NT2/D1 (cell line): ENCODE measurements at regions not wholly inside any gene's neighbourhood (a gene's known extent, or its start where the extent isn't known, plus 50 kb on each side); places are given as distances from the start of the nearest gene placed in this dataset.

Experiments
- DNase-seq: peaks from one replicate; pipeline ENCODE4 v3.0.0-alpha.2; 2011; ENCODE audit warnings: low read depth, low spot score
- H3K27me3 ChIP-seq: 2 replicates; pipeline ENCODE4 v1.6.0; 2011; ENCODE audit warnings: mild to moderate bottlenecking; ENCODE audit not compliant: insufficient read length, insufficient read depth
- H3K36me3 ChIP-seq: 2 replicates; pipeline ENCODE4 v1.6.1; 2011; ENCODE audit warnings: mild to moderate bottlenecking, low read length, mixed read lengths; ENCODE audit not compliant: insufficient read depth, insufficient read length
- H3K4me1 ChIP-seq: 2 replicates; pipeline ENCODE4 v1.5.1; 2011; ENCODE audit not compliant: insufficient read depth, insufficient read length
- H3K4me3 ChIP-seq: 2 replicates; pipeline ENCODE4 v1.5.1; 2011; ENCODE audit warnings: low read depth; ENCODE audit not compliant: insufficient read length
- H3K9ac ChIP-seq: 2 replicates; pipeline ENCODE4 v1.6.0; 2011; ENCODE audit warnings: low read depth; ENCODE audit not compliant: insufficient read length
- H3K9me3 ChIP-seq: 2 replicates; pipeline ENCODE4 v1.5.1; 2011; ENCODE audit warnings: mild to moderate bottlenecking, low read length; ENCODE audit not compliant: insufficient read depth
- SUZ12 ChIP-seq: IDR thresholded peaks from 2 replicates; pipeline ENCODE4 v1.6.1; 2011; ENCODE audit not compliant: insufficient read length, insufficient read depth; ENCODE audit errors: extremely low read depth
- YY1 ChIP-seq: IDR thresholded peaks from 2 replicates; pipeline ENCODE4 v1.6.1; 2011; ENCODE audit not compliant: insufficient read length, insufficient read depth
- ZNF274 ChIP-seq: IDR thresholded peaks from 2 replicates; pipeline ENCODE4 v1.6.1; 2011; ENCODE audit warnings: mild to moderate bottlenecking, low read depth, low read length

DNA sequence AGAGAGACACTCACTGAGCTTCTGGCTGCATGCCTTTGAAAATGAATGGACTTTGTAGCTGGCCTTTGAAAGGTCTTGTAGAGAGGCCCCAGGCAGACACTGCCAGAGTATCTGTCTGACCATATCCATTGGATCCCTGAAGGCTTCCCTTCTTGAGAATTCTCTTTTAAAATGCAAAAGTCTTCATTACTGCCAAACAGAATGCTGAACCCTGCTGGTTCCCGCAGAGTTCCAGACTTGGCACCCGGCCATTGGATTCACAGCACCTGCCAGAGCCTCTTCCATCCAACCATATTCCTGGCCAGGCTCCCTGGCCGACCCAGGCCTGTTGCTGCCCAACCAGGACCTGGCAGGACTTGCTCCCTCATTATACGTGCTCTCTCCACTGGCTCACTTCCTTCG, 182.5 kb downstream of the GXYLT1 start:
- H3K4me1 ChIP-seq = no peaks in the 10 kb centered on the region
- TF ChIP-seq SUZ12 (no peak), YY1 (no peak), ZNF274 (no peak)
- no peak overlapping the region for H3K4me3 ChIP-seq
- no peaks in the 10 kb centered on the region for H3K36me3 ChIP-seq
- H3K9ac ChIP-seq = no peak overlapping the region
- no peak for DNase-seq
- H3K27me3 ChIP-seq = no peaks in the 10 kb centered on the region
- no peaks in the 10 kb centered on the region for H3K9me3 ChIP-seq

DNA sequence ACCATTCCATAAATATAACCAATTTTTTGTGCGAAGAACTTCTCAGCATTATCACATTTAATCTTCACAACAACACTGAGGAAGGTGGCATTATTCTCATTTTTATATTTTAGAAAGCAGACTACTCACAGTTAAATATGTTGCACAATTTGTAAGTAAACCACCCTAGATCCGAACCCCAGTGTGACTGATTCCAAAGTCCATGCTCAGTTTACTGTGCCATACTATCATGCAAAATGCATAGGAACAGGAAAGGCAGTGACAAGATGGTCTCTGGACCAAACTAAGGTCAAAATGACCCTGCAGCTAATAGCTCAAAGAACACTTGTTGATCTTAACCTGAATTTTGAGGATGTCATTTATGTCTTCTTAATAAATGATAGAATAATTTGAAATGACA, 185.4 kb downstream of the GXYLT1 start:
- no peaks in the 10 kb centered on the region for H3K4me1 ChIP-seq
- TF ChIP-seq YY1 (no peak), ZNF274 (no peak), SUZ12 (no peak)

DNA sequence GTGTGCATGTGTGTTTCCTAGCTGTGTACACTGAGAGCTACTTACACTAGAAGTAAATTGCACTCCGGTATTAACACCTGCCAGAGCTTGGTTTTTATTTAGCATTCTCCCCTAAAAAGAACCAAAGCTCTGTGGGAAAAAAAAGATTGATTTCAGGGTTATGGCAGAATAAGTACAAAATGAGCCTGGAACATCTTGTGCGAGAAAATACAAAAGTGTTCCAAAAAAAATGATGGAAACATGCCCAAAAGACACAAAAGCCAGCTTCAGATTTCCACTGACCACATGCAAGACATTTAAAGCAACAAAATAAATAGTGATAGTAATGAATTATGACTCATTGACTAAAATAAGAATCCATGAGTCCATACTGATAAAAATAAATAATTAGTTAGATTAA, 188.3 kb downstream of the GXYLT1 start:
- Histone ChIP-seq H3K27me3 (no peaks in the 10 kb centered on the region), H3K36me3 (no peaks in the 10 kb centered on the region), H3K9ac (no peak overlapping the region), H3K9me3 (no peaks in the 10 kb centered on the region; the same call in 1 of the 2 replicates), H3K4me3 (no peak overlapping the region), H3K4me1 (no peaks in the 10 kb centered on the region)
- DNase-seq = no peak
- TF ChIP-seq ZNF274 (no peak), SUZ12 (no peak), YY1 (no peak)

More for the DNA sequence above, 185.4 kb downstream of the GXYLT1 start:
- no peak for DNase-seq
- Histone ChIP-seq H3K9ac (no peak overlapping the region), H3K36me3 (no peaks in the 10 kb centered on the region), H3K4me3 (no peak overlapping the region), H3K27me3 (no peaks in the 10 kb centered on the region), H3K9me3 (no peaks in the 10 kb centered on the region)

DNA sequence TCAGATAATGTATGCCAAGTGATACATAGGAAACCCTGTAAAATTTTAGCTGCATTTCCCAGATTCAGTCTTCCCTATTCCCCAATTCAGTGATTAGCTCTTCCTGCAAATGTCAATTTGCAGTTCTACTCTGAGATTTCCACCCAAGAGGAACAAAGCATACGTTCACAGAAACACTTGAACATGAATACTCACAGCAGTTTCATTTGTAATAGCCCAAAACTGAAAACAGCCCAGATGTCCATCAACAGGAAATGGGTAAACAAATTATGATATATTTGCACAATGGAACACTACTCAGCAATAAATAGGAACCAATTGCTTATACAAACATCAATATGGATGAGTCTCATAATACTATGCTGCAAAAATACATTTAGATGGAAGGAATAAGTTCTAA, 194.2 kb downstream of the GXYLT1 start:
- DNase-seq = no peak
- H3K9ac ChIP-seq = no peak overlapping the region
- H3K4me1 ChIP-seq = no peaks in the 10 kb centered on the region
- no peaks in the 10 kb centered on the region for H3K27me3 ChIP-seq
- TF ChIP-seq SUZ12 = no peak
- no peak for TF ChIP-seq ZNF274
- no peak for TF ChIP-seq YY1
- no peaks in the 10 kb centered on the region for H3K36me3 ChIP-seq
- no peak overlapping the region for H3K4me3 ChIP-seq
- peaks cover 28% of the 10 kb centered on the region for H3K9me3 ChIP-seq

DNA sequence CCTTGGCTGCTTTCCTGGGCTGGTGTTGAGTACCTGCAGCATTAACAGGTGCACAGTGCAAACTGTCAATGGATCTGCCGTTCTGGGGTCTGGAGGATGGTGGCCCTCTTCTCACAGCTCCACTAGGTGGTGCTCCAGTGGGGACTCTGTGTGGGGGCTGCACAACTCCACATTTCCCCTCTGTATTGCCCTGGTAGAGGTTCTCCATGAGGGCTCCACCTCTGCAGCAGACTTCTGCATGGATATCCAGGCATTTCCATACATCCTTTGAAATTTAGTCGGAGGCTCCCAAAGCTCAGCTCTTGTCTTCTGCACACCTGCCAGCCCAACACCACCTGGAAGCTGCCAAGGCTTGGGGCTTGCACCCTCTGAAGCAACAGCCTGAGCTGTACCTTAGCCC, 198.6 kb downstream of the GXYLT1 start:
- TF ChIP-seq ZNF274 = no peak
- TF ChIP-seq YY1 = no peak
- TF ChIP-seq SUZ12 = no peak
- Histone ChIP-seq H3K27me3 (no peaks in the 10 kb centered on the region), H3K9ac (no peak overlapping the region), H3K9me3 (peaks cover 48% of the 10 kb centered on the region), H3K36me3 (no peaks in the 10 kb centered on the region), H3K4me3 (no peak overlapping the region), H3K4me1 (peaks cover 2% of the 10 kb centered on the region)
- DNase-seq = no peak

DNA sequence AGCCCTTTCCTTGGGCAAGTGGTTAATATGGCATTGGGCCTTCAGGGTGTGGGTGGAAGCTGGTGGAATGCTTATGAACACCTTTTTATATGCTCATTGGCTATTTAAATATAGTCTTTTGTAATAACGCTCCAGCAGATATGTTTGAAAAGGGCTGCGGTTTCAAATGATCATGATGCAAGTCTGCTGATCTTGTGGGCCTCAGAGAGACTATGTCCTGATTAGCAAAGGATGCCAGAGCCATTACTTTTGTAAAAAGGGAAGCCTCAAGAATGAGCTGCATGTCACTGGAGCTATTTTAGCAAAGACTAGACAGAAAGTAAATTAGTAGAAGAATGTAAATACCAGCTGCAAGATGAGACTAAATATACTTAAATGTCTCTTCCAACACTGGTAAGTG, 200.5 kb downstream of the GXYLT1 start:
- TF ChIP-seq YY1 = no peak
- TF ChIP-seq SUZ12 = no peak
- TF ChIP-seq ZNF274 = no peak
- no peak for DNase-seq
- Histone ChIP-seq H3K27me3 (no peaks in the 10 kb centered on the region), H3K36me3 (no peaks in the 10 kb centered on the region), H3K9me3 (peaks cover 48% of the 10 kb centered on the region), H3K4me1 (peaks cover 2% of the 10 kb centered on the region), H3K4me3 (no peak overlapping the region), H3K9ac (no peak overlapping the region)

DNA sequence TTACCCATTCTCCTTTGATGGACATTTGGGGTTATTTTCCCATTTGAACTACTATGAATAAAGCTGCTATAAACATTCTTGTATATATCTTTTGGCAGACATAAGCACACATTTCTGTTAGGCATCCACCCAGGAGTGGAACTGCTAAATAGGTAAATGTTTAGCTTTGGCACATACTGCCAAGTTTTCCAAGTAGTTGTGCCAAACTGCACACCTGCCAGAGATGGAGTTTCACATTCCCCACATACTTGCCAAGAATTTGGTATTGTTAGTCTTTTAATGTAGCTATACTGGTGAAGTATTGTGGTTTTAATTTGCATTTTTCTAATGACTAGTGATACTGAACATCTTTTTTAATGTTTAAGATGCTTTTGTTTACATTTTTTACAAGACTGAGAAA, 201.0 kb downstream of the GXYLT1 start:
- Histone ChIP-seq H3K9me3 (peaks cover 48% of the 10 kb centered on the region), H3K4me1 (peaks cover 2% of the 10 kb centered on the region), H3K27me3 (no peaks in the 10 kb centered on the region), H3K36me3 (no peaks in the 10 kb centered on the region), H3K4me3 (no peak overlapping the region), H3K9ac (no peak overlapping the region)
- TF ChIP-seq YY1 (no peak), SUZ12 (no peak), ZNF274 (no peak)
- no peak for DNase-seq

DNA sequence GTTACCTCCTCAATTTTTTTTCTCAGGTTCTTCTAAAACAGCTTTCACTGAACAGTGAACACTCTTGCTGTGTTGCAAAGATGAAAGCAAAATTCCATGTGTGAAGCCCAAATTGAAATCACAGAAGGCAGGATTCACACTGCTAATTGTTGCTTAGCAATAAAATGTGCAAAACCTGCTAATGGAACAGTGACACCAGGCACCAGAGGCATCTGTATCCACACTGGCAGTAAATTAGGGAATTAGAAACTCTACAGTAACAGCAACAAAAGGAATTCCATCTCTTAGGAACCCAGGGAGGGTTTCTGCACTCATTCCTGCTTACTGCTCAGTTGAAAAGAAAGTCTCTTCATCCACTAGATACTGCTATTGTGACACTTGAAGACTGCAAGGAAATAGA, 202.3 kb downstream of the GXYLT1 start:
- no peak overlapping the region for H3K9ac ChIP-seq
- no peak overlapping the region for H3K4me3 ChIP-seq
- H3K36me3 ChIP-seq = no peaks in the 10 kb centered on the region
- peaks cover 2% of the 10 kb centered on the region for H3K4me1 ChIP-seq
- peaks cover 39% of the 10 kb centered on the region for H3K9me3 ChIP-seq
- no peak for TF ChIP-seq ZNF274
- TF ChIP-seq YY1 = no peak
- TF ChIP-seq SUZ12 = no peak
- H3K27me3 ChIP-seq = no peaks in the 10 kb centered on the region
- no peak for DNase-seq
